Right renal cortex interstitium (tissue), 3 donors: ENCODE measurements at regions not wholly inside any gene's neighbourhood (a gene's known extent, or its start where the extent isn't known, plus 50 kb on each side); places are given as distances from the start of the nearest gene placed in this dataset.

ENCODE experiments used
- DNase-seq, 3 donors: peaks; one replicate each; pipeline ENCODE4 v3.0.0-alpha.2; 2013; ENCODE audit warnings: low read depth in 3 of 3, low spot score in 2 of 3

GRCh38 chr4:122038896-122039295 lies 87.0 kb upstream of the TRPC3 start:
- DNase-seq: no peak

GRCh38 chr4:122034619-122035018 lies 82.8 kb upstream of the TRPC3 start:
- no peak for DNase-seq

DNA sequence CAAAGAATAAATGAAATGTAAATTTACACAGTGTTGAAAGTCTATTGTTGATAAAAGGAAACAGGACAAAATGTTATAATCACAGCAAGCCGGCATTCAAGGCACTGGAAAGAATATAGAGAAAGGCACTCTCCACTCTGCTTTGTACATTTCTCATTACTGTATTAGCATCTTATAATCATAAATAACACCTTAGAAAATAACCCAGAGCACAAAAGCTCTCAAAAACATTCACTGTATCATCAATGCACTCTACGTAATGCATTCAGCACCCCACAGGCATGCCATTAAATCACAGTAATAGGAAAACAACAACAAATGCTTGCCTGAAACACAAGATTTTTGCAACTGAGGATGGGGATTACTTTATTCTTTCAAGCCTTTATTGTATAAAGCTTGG lies 75.3 kb upstream of the TRPC3 start:
- no peak for DNase-seq

DNA sequence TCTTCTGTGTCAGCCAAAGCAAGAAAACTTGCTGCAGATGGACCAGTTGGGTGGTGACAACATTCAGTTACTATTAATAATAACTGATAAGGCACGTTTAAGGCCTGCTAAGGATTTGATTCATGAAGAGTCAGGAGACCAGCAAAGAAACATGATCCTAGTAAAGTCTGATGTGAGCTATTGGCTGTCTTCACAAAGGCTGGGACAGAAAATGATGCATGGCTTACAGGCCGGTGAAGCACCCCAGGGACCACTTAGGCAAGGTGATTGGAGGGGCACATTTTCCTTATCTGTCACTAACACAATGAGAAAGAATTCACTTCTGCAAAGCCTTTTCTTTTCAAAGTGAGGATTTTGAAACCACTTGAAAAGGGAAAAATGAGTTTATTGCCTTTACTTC lies 65.4 kb upstream of the TRPC3 start:
- DNase-seq: no peak

DNA sequence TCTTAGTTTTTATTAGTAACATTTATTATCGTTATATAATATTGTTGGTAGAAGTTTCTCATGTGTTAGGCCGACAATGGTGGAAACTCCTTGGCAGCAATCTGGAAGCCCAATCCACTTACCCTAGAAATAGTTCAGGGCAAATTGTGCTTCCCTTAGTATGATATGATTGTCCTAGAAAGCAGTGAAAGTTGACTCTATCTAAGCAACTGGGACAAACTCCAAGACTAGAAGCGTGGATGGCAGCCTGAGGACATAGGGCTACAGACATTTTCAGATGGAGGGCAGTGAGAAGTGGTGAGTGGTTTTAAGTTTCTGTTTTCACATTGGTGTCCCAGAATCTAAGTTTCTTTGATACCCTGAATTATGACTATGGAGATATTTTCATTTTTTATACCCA lies 63.3 kb upstream of the TRPC3 start:
- no peak for DNase-seq

- no peak for DNase-seq
Observed at GRCh38 chr4:122012735-122013134, 60.9 kb upstream of the TRPC3 start.

- no peak for DNase-seq
Observed at GRCh38 chr4:122010610-122011009, 58.8 kb upstream of the TRPC3 start.

DNA sequence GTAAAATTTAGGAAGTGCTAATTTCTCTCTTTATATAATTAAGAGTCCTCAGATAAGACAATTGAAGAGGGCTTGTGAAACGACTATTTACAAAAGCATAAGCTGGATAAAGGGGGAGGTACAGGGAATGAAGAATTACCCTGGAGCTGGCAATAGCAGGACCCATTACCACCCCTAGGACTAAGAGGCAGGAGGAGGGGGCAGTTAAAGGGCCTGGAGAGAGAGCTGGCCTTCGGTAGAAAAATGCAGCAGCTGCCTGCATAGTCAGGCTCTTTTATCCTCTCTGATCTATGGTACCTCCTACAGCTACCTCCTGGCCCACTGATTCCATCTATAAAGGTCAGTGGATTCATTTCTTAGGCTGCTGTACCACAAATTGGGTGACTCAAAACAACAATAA lies 57.7 kb upstream of the TRPC3 start:
- no peak for DNase-seq

GRCh38 chr4:122007016-122007415 lies 55.2 kb upstream of the TRPC3 start:
- no peak for DNase-seq

- no peak for DNase-seq
Observed at GRCh38 chr4:122005064-122005755, 53.4 kb upstream of the TRPC3 start.

DNA sequence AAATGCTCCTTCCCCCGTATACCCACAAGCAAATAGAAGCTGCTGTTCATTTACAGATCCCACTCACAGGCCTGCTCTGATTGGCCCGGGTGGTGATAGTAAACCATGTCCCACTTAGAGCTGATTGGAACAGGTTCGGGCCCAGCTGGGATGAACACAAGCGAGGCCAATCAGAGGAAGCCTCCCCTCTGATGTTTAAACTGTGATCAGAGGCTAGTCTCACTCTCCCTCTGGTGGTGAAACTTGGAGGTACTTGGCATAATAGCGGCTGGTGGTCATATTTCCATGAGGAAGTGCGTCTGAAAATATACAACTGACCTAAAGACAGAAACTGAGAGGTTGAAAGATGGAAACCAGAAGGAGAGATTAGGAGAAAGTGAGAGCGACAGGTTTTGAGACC lies 51.5 kb upstream of the TRPC3 start:
- DNase-seq: no peak
